NCI-H524 (cell line): ENCODE measurements at regions not wholly inside any gene's neighbourhood (a gene's known extent, or its start where the extent isn't known, plus 50 kb on each side); places are given as distances from the start of the nearest gene placed in this dataset.
"Not testable (repeated sequence)": the region's sequence is repeated elsewhere in the genome, so short reads cannot be mapped to it uniquely, and the experiment has no call there.

Source experiments
- DNase-seq, 2 experiments: peaks; one replicate each; lab custom pipeline; 2025; lab: John Stamatoyannopoulos, UW

- no peak for DNase-seq
Observed at GRCh38 chr5:99061299-99061698, 132.5 kb upstream of the CHD1 start.

- peak; percentile 42 to 60 for DNase-seq
Observed at GRCh38 chr5:99060306-99061261, 131.8 kb upstream of the CHD1 start.

GRCh38 chr5:99059685-99060084 lies 130.9 kb upstream of the CHD1 start:
- DNase-seq, result no peak

- no peak for DNase-seq
Observed at GRCh38 chr5:99058466-99058865, 129.7 kb upstream of the CHD1 start.

GRCh38 chr5:99054972-99055371 lies 126.2 kb upstream of the CHD1 start:
- DNase-seq, result no peak

GRCh38 chr5:99045871-99046270 lies 117.1 kb upstream of the CHD1 start:
- DNase-seq, result no peak

GRCh38 chr5:99043257-99043656 lies 114.5 kb upstream of the CHD1 start:
- DNase-seq, result not testable (repeated sequence)

GRCh38 chr5:99037668-99038067 lies 108.9 kb upstream of the CHD1 start:
- DNase-seq, result no peak

GRCh38 chr5:99035942-99036341 lies 107.1 kb upstream of the CHD1 start:
- no peak for DNase-seq

- peak in 1 of 2 experiments; percentile 11 for DNase-seq
Observed at GRCh38 chr5:99034336-99034735, 105.5 kb upstream of the CHD1 start.

- DNase-seq, result no peak
Observed at GRCh38 chr5:99033014-99033900, 104.5 kb upstream of the CHD1 start.

GRCh38 chr5:99032234-99033013 lies 103.6 kb upstream of the CHD1 start:
- peak; percentile 26 to 55 for DNase-seq

GRCh38 chr5:99030906-99031440 lies 102.2 kb upstream of the CHD1 start:
- DNase-seq, result no peak

GRCh38 chr5:99029172-99029571 lies 100.4 kb upstream of the CHD1 start:
- DNase-seq, result no peak

GRCh38 chr5:99028170-99028569 lies 99.4 kb upstream of the CHD1 start:
- DNase-seq, result not testable (repeated sequence)

- no peak for DNase-seq
Observed at GRCh38 chr5:99025298-99026045, 96.7 kb upstream of the CHD1 start.

- DNase-seq, result no peak
Observed at GRCh38 chr5:99023330-99023729, 94.5 kb upstream of the CHD1 start.

- DNase-seq, result no peak
Observed at GRCh38 chr5:99022250-99022649, 93.4 kb upstream of the CHD1 start.

GRCh38 chr5:99020698-99021048 lies 91.9 kb upstream of the CHD1 start:
- no peak for DNase-seq

- DNase-seq, result peak in 1 of 2 experiments; percentile 10
Observed at GRCh38 chr5:99019812-99020697, 91.2 kb upstream of the CHD1 start.
